ENCODE measurements at regions not wholly inside any gene's neighbourhood (a gene's known extent, or its start where the extent isn't known, plus 50 kb on each side); places are given as distances from the start of the nearest gene placed in this dataset.

DNA sequence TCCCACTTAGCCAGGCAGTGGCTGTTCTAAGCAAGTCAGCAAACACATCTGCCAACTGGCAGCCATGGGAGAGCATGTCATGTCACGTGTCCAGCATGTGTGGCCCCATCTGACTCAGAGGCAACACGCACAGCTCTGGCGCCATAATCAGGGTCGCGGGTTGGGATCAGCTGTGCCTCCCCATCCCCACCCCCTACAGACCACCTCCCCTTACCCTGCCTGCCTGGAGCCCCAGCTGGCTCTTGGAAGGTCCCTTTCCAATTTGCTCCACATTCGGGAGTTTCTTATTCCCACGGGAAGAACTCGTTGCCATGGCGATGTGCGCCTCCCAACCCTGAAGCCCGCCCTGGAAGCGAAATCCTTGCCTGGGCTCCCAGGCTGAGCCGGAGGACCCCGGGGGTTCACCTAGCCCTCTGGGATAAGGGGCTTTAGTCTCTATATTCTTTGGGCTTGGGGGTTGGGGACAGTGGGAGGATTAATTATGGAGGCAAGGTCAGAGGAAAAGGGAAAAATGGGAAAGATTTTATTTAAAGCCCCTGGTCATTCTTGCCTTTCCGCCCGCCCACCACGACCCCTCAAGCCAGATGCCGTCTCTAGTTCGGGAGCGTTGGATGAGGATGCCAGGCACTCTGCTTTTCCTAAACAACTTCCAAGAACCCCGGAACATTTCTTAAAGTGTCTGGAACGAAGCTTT lies 283.7 kb downstream of the ZEB1 start:
- TF ChIP-seq, protein P1, sequence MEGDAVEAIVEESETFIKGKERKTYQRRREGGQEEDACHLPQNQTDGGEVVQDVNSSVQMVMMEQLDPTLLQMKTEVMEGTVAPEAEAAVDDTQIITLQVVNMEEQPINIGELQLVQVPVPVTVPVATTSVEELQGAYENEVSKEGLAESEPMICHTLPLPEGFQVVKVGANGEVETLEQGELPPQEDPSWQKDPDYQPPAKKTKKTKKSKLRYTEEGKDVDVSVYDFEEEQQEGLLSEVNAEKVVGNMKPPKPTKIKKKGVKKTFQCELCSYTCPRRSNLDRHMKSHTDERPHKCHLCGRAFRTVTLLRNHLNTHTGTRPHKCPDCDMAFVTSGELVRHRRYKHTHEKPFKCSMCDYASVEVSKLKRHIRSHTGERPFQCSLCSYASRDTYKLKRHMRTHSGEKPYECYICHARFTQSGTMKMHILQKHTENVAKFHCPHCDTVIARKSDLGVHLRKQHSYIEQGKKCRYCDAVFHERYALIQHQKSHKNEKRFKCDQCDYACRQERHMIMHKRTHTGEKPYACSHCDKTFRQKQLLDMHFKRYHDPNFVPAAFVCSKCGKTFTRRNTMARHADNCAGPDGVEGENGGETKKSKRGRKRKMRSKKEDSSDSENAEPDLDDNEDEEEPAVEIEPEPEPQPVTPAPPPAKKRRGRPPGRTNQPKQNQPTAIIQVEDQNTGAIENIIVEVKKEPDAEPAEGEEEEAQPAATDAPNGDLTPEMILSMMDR (conservative IDR thresholded peaks at IDR 0.05; ENCODE audit: low read depth in 2 of 2), result no peak
- TF ChIP-seq EZH2phosphoT487 (IDR thresholded peaks at IDR 0.05; ENCODE audit: unreplicated experiment) (no peak), POLR2AphosphoS5 (IDR thresholded peaks at IDR 0.05; ENCODE audit: low read depth) (no peak)
- TF ChIP-seq, protein P2, sequence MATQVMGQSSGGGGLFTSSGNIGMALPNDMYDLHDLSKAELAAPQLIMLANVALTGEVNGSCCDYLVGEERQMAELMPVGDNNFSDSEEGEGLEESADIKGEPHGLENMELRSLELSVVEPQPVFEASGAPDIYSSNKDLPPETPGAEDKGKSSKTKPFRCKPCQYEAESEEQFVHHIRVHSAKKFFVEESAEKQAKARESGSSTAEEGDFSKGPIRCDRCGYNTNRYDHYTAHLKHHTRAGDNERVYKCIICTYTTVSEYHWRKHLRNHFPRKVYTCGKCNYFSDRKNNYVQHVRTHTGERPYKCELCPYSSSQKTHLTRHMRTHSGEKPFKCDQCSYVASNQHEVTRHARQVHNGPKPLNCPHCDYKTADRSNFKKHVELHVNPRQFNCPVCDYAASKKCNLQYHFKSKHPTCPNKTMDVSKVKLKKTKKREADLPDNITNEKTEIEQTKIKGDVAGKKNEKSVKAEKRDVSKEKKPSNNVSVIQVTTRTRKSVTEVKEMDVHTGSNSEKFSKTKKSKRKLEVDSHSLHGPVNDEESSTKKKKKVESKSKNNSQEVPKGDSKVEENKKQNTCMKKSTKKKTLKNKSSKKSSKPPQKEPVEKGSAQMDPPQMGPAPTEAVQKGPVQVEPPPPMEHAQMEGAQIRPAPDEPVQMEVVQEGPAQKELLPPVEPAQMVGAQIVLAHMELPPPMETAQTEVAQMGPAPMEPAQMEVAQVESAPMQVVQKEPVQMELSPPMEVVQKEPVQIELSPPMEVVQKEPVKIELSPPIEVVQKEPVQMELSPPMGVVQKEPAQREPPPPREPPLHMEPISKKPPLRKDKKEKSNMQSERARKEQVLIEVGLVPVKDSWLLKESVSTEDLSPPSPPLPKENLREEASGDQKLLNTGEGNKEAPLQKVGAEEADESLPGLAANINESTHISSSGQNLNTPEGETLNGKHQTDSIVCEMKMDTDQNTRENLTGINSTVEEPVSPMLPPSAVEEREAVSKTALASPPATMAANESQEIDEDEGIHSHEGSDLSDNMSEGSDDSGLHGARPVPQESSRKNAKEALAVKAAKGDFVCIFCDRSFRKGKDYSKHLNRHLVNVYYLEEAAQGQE (IDR thresholded peaks at IDR 0.05; ENCODE audit: unreplicated experiment), result no peak

Measured in GM23338 (cell line).